Thyroid gland (tissue), 4 donors: ENCODE measurements at regions not wholly inside any gene's neighbourhood (a gene's known extent, or its start where the extent isn't known, plus 50 kb on each side); places are given as distances from the start of the nearest gene placed in this dataset.

Experiments
- POLR2A ChIP-seq, 2 donors: fragments of 450-650 bp; IDR thresholded peaks; one replicate each; pipeline ENCODE4 v1.6.1; 2017; ENCODE audit warnings: antibody characterized with exemption in 2 of 2, mild to moderate bottlenecking in 2 of 2, moderate library complexity in 1 of 2
- TF ChIP-seq, protein P1 (sequence below), 6 experiments: fragments of 200-600 bp in 3 of 6; fragments of 450-650 bp in 3 of 6; sonication (generic) in 3 of 6; IDR thresholded peaks; one replicate each; pipeline ENCODE4 v1.5.1; 2016 to 2019; ENCODE audit warnings: antibody characterized with exemption in 6 of 6, mild to moderate bottlenecking in 2 of 6, inconsistent platforms in 1 of 6, moderate library complexity in 1 of 6

DNA sequence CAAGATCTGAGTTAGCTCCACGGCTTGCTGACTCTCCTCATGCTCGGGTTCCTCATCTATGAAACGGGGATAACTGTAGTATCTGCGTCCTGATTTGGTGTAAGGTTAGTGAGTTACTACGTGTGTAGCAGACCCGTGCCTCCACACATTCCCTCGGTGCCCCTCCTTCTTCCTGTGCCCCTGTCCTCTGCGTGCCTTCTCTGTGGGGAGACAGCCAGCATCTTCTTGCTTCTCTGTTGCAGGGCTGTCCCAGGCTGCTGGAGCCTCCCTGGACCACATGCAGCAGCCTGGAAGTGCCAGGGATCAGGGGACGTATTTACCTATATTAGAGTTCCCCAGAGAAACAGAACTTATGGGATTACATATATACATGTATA, 93.1 kb upstream of the PRNP start:
- no peak for TF ChIP-seq POLR2A (IDR thresholded peaks at IDR 0.05)
- TF ChIP-seq, protein P1, sequence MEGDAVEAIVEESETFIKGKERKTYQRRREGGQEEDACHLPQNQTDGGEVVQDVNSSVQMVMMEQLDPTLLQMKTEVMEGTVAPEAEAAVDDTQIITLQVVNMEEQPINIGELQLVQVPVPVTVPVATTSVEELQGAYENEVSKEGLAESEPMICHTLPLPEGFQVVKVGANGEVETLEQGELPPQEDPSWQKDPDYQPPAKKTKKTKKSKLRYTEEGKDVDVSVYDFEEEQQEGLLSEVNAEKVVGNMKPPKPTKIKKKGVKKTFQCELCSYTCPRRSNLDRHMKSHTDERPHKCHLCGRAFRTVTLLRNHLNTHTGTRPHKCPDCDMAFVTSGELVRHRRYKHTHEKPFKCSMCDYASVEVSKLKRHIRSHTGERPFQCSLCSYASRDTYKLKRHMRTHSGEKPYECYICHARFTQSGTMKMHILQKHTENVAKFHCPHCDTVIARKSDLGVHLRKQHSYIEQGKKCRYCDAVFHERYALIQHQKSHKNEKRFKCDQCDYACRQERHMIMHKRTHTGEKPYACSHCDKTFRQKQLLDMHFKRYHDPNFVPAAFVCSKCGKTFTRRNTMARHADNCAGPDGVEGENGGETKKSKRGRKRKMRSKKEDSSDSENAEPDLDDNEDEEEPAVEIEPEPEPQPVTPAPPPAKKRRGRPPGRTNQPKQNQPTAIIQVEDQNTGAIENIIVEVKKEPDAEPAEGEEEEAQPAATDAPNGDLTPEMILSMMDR (IDR thresholded peaks at IDR 0.05): no peak
